GM12873 (cell line): ENCODE measurements at regions not wholly inside any gene's neighbourhood (a gene's known extent, or its start where the extent isn't known, plus 50 kb on each side); places are given as distances from the start of the nearest gene placed in this dataset.

Experiments
- TF ChIP-seq, protein P1 (sequence below): IDR thresholded peaks from 2 replicates; pipeline ENCODE4 v1.5.1; 2012; ENCODE audit warnings: low read depth, mild to moderate bottlenecking, moderate library complexity, low read length, control low read depth; ENCODE audit not compliant: insufficient read depth; ENCODE audit errors: missing control alignments

DNA sequence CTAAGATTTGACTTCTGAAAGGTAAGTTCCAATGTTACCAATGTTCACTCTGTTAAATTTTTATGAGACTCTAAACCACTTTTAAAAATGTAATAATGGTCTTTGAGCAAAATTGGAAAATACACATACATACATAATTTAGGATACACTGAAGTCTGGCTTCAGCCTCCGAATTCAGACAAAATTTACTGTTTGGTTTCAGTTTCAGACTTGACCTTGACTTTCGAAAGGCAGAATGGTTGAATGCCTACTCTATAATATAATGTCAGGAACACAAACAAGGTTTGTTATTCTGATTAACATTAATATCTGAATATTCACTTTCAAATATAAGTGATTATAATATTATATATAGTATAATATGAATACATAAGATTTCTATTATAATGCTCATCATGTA, 74.1 kb upstream of the KRAS start:
- TF ChIP-seq, protein P1, sequence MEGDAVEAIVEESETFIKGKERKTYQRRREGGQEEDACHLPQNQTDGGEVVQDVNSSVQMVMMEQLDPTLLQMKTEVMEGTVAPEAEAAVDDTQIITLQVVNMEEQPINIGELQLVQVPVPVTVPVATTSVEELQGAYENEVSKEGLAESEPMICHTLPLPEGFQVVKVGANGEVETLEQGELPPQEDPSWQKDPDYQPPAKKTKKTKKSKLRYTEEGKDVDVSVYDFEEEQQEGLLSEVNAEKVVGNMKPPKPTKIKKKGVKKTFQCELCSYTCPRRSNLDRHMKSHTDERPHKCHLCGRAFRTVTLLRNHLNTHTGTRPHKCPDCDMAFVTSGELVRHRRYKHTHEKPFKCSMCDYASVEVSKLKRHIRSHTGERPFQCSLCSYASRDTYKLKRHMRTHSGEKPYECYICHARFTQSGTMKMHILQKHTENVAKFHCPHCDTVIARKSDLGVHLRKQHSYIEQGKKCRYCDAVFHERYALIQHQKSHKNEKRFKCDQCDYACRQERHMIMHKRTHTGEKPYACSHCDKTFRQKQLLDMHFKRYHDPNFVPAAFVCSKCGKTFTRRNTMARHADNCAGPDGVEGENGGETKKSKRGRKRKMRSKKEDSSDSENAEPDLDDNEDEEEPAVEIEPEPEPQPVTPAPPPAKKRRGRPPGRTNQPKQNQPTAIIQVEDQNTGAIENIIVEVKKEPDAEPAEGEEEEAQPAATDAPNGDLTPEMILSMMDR, result no peak

DNA sequence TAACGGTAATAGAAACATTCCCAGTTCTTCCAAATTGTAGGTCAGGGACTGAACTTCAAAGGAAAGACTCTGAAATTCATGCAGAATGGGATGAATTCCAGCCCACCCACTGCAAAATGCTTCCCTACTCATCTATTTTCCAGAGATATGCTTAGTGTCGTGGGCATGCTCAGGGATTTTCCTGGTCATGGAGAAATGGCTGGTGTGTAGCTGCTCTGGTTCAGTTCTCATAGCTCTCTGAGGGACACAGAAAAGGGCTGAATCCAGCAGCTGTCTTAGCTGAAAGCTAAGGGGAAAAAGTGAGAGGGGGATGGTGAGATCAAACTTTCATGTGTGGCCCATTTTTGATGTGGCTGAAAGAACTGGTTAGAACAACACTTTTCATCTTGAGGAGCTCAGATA, 72.9 kb upstream of the KRAS start:
- TF ChIP-seq, protein P1, result no peak

DNA sequence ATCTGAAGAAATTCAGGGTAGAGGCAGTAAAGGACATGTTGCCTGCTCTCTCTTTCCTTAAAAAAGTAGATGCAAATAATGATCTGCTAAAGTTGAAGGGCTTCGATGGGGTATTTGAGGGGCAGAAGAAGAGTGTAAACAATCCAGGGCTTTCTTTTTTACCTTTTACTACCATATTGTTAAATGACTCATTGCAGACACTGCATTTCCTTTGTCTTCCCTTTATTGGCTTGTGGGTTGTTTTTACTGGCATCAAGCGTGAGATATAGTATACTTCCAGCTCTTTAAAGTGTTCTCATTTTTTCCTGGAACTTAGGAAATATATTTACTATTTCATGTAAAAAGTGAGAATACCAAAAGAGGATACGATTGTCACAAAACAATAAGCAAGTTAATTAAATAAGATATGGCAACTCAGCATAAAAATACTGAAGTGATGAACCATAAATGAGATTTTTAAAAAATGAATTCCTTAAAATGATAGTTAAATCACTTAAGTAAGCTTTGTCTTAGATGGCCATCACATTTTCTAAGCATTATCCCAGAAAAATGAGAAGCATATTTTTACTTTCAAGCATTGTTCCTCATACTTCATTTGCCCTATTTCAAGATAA, 72.3 kb upstream of the KRAS start:
- TF ChIP-seq, protein P1, result no peak

DNA sequence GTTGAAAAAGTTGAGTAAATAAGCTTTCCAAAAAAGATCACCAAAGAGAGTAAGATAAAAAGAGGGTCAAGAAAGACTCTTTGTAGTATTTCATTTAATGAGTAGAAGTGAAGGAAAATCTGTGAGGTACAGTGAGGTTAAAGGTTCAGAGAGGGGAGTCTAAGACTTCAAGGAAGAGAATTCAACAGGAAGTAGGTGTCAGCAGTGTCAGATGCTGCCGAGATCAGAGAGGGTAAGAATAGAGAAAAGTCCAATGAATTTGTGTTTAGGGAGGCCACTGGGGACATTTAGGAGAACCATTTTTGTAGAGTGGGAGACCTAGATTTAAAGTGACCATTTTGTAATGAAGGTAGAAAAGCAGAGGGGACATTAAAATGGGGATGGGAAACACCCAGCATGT, 71.6 kb upstream of the KRAS start:
- TF ChIP-seq, protein P1, result no peak

DNA sequence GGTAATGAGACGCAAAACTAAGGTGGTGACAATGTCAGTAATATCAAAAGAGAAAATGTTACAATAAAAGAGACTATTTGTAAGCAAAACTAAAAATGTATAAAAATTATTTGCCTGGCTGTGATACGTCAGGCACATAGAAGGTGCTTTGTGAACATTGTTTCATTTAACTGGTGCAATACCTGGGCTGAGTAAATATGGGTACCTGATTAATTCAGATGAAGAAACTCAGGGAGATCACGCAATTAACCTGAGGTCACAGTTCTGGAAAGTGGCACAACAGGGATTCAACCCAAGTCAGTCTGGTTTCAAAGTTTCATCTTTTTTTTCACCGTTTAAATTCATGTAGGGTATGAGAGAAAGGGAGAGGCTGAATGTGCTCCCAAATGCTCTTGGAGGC, 71.0 kb upstream of the KRAS start:
- TF ChIP-seq, protein P1, result no peak

DNA sequence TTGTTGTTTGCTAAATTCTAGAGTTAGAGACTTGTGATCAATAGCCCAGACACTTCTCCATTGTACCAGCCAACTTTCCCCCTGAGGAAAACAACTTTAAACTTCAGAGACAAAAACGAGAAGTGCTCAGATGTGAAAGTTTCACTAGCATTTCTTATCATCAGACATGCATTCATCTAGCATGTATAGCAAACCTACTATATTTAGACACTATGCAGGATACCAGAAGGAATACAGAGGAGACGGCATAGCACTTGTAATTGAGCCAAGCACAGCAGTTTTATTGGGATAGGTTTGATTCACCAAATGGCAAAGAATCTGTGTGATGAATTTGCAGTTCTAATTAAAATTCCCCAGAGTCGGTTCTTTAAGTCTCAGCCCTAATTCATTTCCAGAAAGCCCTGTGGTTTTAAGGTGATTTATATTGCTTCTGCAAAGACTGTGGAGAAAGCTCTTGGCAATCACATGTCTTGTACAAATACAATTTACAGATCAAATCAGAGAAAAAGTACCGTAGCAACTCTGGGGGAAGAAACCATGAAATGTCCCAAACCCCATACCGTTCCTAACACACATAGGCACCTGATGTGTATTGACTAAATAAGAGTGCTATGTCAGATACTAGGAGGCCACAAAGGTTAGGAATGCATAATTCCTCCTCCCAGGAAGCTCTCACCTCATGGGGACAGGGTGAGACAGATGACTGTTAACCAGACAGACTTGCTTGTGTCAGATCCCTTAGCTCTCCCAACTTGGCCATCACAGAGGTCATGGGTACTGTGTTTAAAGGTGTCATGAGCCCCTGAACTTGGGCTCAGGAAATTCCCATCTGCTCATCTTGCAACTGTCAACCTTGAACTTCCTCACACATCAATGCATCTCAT, 69.6 kb upstream of the KRAS start:
- TF ChIP-seq, protein P1, result no peak

DNA sequence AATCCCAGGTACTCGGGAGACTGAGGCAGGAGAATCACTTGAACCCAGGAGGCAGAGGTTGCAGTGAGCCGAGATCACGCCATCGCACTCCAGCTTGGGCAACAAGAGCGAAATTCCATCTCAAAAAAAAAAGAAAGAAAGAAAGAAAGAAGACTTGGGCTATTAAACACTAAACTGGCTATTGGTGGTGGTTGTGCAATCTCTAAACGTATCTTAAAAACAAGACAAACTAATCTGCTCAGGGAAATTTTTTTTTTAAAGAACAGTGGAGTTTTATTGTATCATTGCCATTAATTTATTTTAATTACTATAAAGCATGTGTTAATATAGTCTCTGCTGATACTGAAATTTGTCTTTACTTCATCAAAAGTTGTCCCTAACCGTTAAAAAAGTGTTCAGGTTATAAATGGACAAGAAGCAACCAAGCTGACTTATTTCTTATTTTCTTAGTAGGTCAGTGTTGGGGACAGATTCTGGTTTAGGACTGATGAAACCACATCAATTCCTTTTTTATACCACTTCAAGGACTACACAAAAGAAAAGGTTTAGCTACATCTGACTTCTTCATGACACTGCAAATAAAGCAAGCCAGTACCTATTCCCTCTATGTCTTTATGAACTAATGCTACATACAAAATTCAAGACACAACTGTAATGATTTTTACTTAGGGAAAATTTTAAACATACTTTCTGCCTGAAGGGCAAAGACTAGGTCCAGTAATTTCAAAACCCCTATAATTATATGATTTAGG, 68.7 kb upstream of the KRAS start:
- TF ChIP-seq, protein P1, result no peak
